ENCODE measurements at regions not wholly inside any gene's neighbourhood (a gene's known extent, or its start where the extent isn't known, plus 50 kb on each side); places are given as distances from the start of the nearest gene placed in this dataset.

DNA sequence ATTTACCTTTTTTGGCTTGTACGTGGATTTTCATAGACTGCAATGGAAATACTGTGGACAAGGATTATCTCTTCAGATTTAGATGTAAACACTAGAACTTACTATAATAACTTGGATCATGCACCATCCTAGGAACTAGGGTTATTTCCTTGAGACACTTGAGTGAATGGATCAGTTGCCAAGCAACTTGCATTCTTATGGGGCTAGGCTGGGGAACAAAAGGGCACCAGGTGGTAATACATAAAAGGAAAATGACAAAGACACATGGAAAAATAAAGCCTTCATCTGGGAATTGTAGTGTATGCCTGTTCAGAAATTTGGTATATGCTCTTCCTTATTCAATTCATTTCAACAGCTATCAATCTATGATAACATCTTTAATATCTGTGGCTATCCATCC is 247.1 kb downstream of the SPRY1 start:
- TF ChIP-seq ZNF274 (IDR thresholded peaks at IDR 0.05; ENCODE audit: low read depth, low read length) (no peak), YY1 (IDR thresholded peaks at IDR 0.05; ENCODE audit: insufficient read depth, insufficient read length) (no peak), SUZ12 (IDR thresholded peaks at IDR 0.05; ENCODE audit: extremely low read depth, insufficient read depth, insufficient read length) (no peak)

Measured in NT2/D1 (cell line).